ENCODE measurements at regions not wholly inside any gene's neighbourhood (a gene's known extent, or its start where the extent isn't known, plus 50 kb on each side); places are given as distances from the start of the nearest gene placed in this dataset.

DNA sequence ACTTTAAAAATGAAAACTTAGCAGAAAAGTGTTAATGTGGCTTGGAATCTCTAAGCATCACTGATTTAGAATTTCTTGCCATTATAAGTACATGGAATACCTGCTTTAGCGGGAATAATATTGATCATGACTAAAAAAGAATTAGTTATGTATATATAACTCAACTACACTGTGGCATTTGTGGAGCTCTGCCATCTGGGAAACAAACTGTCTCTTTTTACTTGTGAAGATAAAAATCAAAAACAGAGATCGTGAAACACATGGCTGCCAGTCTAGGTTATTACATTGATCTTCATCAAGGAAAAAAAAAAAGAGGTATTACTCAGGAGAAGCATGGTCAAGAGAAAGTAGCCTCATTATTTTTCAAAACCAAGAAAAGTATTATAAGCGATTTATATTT is 287.4 kb downstream of the HTR1A start:
- H3K27me3 Mint-ChIP-seq, result no peaks in the 10 kb centered on the region
- ATAC-seq (no peak), DNase-seq (no peak)
- H3K4me3 Mint-ChIP-seq, result no peak overlapping the region
- H3K27ac Mint-ChIP-seq, result no peak overlapping the region
- H3K9me3 Mint-ChIP-seq, result peaks cover 17 to 19% of the 10 kb centered on the region in 2 donors
- no peaks in the 10 kb centered on the region for H3K4me1 Mint-ChIP-seq

DNA sequence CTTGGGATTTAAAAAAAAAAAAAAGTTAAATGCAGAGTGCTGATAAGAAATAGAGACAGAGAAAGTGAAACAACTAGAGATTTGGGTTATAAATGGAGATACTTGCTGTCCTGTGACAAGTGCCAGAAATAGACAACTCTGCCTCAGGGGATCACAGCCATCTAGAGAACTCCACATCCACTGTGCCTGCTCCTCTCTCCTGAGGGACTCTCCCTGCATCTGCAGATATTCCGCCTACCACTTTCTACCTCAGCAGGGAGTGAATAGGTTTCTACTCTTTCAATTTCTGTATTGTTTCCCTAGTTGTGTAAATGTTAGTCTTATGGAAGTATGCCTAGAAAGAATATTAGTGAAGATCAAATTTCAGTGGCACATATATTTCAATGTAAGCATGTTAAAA is 307.2 kb downstream of the HTR1A start:
- DNase-seq (no peak), ATAC-seq (no peak)
- Mint-ChIP-seq H3K4me1 (no peaks in the 10 kb centered on the region), H3K27me3 (no peaks in the 10 kb centered on the region), H3K4me3 (no peak overlapping the region), H3K27ac (no peak overlapping the region), H3K9me3 (peaks cover 4 to 12% of the 10 kb centered on the region in 2 donors)

DNA sequence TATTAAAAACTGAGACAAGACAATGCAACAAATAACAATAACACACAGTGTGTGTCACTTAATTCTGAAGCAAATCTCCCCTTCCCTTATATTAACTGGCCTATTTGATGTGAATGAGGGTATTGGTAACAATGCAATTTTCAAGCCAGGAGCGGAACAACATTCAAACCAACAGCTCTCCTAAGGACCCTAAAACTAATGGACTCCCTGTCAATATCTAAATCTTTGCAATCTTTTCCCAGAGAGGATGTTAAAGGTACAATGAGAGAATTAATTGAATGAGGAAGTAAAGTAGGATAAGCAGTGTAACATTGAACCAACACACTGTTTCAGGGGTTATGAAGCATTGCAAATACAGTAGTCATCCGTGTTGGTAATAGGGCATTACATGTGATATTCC is 311.7 kb downstream of the HTR1A start:
- DNase-seq (no peak), ATAC-seq (no peak)
- Mint-ChIP-seq H3K4me1 (no peaks in the 10 kb centered on the region), H3K27me3 (no peaks in the 10 kb centered on the region), H3K27ac (no peak overlapping the region), H3K4me3 (no peak overlapping the region), H3K9me3 (peaks cover 0 to 10% of the 10 kb centered on the region in 2 donors)

DNA sequence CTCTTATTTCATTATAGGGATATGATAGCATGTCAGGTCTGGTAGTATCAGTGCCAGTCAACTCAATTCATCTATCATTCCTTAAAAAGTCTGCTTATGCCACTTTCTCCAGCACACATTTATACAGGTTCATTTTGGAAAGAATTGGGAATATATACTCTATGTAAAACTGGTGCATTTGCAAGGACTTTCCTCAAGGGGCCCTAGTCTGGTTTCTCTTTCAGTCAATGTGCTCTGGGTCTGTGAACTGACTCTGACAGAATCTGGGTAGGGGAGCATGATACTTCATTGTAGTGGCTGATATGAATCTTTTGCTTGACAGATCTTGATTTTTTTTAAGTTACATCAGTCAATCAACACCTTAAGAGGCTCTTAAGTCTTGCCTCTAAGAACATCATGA is 313.9 kb downstream of the HTR1A start:
- Mint-ChIP-seq H3K4me3 (no peak overlapping the region), H3K4me1 (no peaks in the 10 kb centered on the region), H3K9me3 (peaks cover 4 to 20% of the 10 kb centered on the region in 2 donors), H3K27me3 (no peaks in the 10 kb centered on the region), H3K27ac (no peak overlapping the region)
- DNase-seq, result no peak
- ATAC-seq, result no peak

DNA sequence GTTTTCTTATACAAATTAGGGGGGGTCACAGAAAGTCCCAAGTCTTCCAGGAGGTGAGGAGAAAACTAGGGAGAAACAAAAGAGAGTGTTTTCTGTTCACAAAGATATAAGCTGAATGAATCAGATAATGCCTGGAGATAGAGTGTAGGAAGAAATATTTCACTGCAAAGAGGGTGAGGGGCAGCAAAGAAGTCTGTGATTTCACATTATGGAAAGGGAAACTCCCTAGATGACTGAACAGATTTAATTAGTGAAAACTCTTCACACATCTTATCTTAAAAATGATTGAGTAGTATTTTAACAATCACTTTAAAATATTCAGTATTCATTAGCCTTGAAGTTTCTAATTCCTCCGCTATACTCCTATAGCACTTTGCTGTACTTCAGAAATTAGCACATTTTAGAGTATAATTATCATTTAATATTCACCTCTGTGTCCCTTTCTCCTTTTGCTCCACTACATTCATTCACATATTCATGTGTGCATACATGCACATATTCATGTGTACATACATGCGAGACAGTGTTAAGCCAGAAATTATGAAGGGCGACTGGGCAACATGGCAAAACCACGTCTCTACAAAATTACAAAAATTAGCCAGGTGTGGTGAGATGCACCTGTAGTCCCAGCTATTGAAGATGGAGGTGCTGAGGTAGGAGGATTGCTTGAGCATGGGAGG is 332.2 kb downstream of the HTR1A start:
- DNase-seq, result no peak

DNA sequence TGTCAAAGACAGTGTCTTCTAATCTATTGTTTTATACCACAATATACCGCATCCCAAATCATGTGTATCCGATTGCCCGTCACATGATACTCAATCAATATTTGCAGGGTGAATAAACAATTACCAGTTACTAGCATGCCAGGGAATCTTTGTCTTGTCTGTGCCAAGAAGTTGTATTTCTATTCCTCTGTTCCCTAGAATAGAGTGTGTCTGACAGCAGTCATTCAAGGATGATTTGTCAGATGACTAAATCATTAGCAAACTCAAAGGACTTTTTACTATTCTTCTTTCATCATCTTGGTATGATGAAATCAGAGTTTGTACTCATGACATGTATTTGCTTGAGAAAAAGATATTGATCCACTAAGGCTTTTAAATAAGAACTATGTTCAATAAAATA is 348.8 kb downstream of the HTR1A start:
- Mint-ChIP-seq H3K4me3 (no peak overlapping the region), H3K4me1 (no peaks in the 10 kb centered on the region), H3K9me3 (peaks cover 0 to 4% of the 10 kb centered on the region in 2 donors), H3K27me3 (no peaks in the 10 kb centered on the region), H3K27ac (no peak overlapping the region)
- DNase-seq, result no peak
- no peak for ATAC-seq

More for the DNA sequence above, 332.2 kb downstream of the HTR1A start:
- Mint-ChIP-seq H3K9me3 (peaks cover 5 to 11% of the 10 kb centered on the region in 2 donors), H3K4me1 (no peaks in the 10 kb centered on the region), H3K27me3 (no peaks in the 10 kb centered on the region), H3K4me3 (no peak overlapping the region), H3K27ac (no peak overlapping the region)
- ATAC-seq, result no peak

DNA sequence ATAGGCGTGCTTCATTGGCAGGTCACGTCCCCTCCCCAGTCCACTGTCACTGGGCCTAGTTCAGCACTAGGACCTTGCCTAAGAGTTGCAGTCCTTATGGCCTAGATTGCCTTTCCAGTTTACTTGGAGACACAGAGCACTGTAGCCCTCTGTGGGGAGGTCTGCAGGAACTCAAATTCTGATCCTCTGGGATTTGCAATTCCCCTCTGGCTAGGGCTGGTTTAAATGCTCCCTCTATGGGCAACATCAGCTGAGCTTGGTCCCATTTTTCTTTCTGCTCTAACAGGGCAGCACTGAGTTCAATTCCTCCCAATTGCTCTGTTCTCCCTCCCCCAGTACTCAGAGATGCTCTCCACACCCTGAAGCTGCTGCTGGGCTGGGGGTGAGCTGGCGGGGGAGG is 358.2 kb downstream of the HTR1A start:
- no peak for ATAC-seq

DNA sequence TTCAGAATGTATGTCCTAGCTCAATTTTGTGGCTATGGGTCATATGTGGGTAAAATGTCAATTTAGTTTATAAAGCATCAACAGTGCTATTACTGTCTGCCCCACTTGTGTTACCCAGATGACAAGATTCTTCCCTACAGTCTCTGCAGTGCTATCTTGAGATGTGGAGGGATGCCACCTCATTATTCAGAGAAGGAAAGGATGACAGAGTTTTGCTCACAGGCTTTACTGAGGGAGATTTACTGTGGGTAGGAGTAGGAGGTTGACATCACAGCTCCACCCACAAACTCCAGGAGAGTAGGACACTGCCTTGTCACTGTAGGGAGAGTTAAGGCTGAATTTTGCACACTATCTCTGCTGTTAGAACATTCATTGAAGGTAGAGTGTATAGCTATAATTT is 359.3 kb downstream of the HTR1A start:
- H3K27me3 Mint-ChIP-seq, result no peaks in the 10 kb centered on the region
- H3K4me3 Mint-ChIP-seq, result no peak overlapping the region
- ATAC-seq (no peak), DNase-seq (no peak)
- H3K4me1 Mint-ChIP-seq, result no peaks in the 10 kb centered on the region
- H3K27ac Mint-ChIP-seq, result no peak overlapping the region
- peaks cover 7 to 27% of the 10 kb centered on the region in 2 donors for H3K9me3 Mint-ChIP-seq

More for the DNA sequence above, 358.2 kb downstream of the HTR1A start:
- peaks cover 7 to 27% of the 10 kb centered on the region in 2 donors for H3K9me3 Mint-ChIP-seq
- no peaks in the 10 kb centered on the region for H3K4me1 Mint-ChIP-seq
- no peak for DNase-seq
- no peaks in the 10 kb centered on the region for H3K27me3 Mint-ChIP-seq
- H3K27ac Mint-ChIP-seq, result no peak overlapping the region
- H3K4me3 Mint-ChIP-seq, result no peak overlapping the region

DNA sequence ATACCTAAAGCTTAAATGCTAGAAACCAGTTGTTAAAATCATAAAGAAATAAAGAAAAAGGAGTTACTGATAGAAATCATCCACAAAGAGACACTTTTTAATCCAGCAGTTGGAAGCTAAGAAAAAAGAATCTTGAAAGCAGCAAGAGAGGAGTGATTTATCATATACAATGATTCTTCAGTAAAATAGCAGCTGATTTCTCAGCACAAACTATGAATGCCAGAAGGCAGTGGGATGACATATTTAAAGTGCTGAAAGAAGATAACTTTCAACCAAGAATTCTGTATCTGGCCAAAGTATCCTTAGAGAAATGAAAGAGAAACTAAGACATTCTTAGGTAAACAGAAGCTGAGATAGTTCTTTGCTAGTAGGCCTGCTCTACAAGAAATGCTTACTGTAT is 366.0 kb downstream of the HTR1A start:
- Mint-ChIP-seq H3K27me3 (no peaks in the 10 kb centered on the region), H3K27ac (no peak overlapping the region), H3K4me3 (no peak overlapping the region), H3K4me1 (no peaks in the 10 kb centered on the region), H3K9me3 (peaks cover under 1 to 9% of the 10 kb centered on the region in 2 donors)
- ATAC-seq, result no peak
- DNase-seq, result no peak

DNA sequence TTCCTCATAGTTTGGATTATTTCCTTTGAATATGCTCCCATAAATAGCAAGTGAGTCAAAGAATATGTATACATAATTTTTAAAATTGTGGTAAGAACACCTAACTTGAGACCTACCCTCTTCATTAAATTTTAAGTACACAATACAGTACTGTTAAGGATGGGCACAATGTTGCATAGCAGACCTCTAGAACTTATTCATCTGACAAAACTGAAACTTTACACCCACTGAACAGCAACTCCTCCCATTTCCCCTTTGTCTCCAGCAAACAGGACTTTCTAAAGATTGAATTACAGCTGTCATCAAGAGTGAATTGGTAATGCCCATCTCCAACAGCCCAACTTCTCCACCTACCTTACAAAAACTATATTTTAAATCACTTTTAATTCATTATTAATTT is 388.9 kb downstream of the HTR1A start:
- DNase-seq, result no peak
- no peaks in the 10 kb centered on the region for H3K9me3 Mint-ChIP-seq
- ATAC-seq, result no peak

DNA sequence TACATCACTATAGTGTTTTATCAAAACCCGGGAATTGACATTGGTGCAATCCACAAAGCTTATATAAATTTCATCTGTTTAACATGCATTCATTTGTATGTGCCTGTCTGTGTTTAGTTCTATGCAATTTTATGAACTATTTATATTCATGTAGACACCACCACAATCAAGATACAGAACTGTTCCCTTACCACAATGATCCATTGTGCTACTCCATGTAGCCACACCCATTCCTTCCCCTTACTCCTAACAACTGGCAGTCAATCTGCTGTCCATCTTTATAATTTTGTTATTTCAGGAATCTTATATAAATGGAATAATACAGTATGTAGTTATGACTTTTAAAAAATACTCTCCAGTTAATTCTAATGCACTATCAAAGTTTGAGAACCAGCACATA is 389.5 kb downstream of the HTR1A start:
- Mint-ChIP-seq H3K27me3 (no peaks in the 10 kb centered on the region), H3K27ac (no peak overlapping the region), H3K4me3 (no peak overlapping the region), H3K4me1 (no peaks in the 10 kb centered on the region), H3K9me3 (no peaks in the 10 kb centered on the region)
- DNase-seq, result no peak
- no peak for ATAC-seq

More for the DNA sequence above, 388.9 kb downstream of the HTR1A start:
- Mint-ChIP-seq H3K27ac (no peak overlapping the region), H3K4me3 (no peak overlapping the region), H3K4me1 (no peaks in the 10 kb centered on the region), H3K27me3 (no peaks in the 10 kb centered on the region)

DNA sequence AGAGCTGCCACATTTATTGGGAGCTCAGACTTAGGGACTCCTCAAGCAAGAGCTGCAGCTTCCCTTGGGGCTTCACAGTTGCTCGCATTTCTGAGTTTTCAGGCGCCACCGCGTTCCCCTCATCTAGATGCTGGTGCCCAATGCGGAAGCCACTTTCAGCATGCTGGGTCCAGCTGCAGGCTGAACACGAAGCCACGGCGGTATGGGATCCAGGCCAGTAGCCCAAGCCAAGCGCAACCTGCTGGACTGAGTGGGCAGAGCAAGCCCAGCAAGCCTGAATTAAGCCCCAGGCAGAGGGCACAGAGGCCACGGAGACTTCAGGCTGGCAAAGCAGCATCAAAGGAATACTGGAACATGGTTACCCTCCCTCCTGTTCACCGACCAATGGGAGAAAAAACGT is 391.5 kb downstream of the HTR1A start:
- Mint-ChIP-seq H3K4me1 (no peaks in the 10 kb centered on the region), H3K27ac (no peak overlapping the region), H3K4me3 (no peak overlapping the region), H3K9me3 (peaks cover 0 to 11% of the 10 kb centered on the region in 2 donors), H3K27me3 (no peaks in the 10 kb centered on the region)
- DNase-seq, result no peak
- ATAC-seq, result no peak

DNA sequence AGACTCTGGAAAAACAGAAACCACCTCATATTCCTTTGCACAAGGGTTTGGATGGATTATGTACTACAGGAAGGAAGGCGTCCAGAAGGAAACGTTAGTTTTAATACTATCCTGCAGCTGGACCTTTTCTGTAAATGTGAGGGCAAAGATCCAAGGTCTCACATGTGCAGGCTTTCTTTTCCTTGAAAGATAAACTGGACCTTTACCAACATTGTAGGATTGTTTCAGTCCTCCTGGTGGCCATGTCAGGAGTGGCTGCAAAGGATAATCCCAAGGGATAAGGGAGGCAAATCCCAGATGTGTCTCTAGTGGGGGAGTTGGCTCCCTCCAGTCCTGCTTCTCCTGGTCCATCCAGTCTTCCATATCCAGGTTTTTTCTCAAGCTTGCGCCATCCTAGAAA is 397.5 kb downstream of the HTR1A start:
- ATAC-seq (no peak), DNase-seq (no peak)
- no peaks in the 10 kb centered on the region for H3K4me1 Mint-ChIP-seq
- H3K4me3 Mint-ChIP-seq, result no peak overlapping the region
- peaks cover 7 to 33% of the 10 kb centered on the region in 2 donors for H3K9me3 Mint-ChIP-seq
- no peak overlapping the region for H3K27ac Mint-ChIP-seq
- H3K27me3 Mint-ChIP-seq, result no peaks in the 10 kb centered on the region

DNA sequence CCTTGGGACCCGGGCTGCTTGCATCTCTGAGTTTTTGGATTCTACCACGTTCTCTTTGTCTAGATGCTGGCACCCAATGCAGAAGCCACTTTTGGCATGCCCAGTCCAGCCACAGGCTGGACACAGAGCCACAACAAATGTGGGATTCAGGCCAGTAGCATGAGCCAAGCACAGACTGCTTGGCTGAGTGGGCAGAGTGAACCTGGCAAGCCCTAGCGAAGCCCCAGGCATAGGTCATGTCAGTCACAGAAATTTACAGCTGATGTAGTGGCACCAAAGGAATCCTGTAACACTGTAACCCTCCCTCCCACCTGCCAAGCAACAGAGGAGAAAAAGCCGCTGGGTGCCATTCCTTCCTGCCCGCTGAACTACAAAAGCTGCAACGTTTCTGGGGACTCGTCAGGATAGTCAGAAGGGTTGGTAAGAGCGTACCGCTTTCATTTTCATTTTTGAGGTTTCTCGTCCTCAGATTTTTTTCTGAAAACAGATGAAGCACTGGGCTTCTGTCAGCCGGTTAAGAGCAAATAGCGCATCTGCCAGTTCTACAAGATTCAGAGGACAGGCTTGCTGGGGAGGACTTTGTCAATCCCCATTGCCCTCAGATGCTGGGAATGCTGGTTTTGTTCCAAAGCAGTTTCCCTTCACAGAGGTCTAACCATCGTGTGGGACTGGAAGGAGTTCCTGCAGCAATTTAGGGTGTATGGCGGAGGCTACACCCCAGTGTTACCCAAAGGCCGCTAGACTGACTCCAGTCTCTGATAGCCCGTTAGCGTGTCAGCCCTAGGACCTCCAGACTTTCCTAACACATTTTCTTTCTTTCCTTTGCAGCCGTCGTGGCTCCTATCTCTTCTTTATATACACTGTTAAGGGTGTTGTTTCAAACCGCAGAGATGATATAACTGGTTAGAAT is 399.0 kb downstream of the HTR1A start:
- Mint-ChIP-seq H3K9me3 (peaks cover 7 to 34% of the 10 kb centered on the region in 2 donors), H3K4me3 (no peak overlapping the region), H3K4me1 (no peaks in the 10 kb centered on the region), H3K27me3 (no peaks in the 10 kb centered on the region), H3K27ac (no peak overlapping the region)
- ATAC-seq (no peak), DNase-seq (no peak)

DNA sequence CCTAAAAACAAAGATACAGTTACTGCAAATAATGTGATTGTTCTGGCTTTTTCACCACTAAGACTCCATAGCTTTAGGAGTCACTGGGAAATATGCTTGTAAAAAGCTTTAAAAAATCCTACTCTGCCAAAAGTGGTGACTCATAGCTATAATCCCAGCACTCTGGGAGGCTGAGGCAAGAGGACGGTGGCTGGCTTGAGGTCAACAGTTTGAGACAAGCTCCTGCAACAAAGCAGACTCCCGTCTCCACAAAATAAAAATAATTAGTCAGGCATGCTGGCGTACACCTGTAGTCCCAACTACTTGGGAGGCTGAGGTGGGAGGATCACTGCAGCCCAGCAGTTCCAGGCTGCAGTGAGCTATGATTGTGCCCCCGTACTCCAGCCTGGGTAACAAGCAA is 406.4 kb downstream of the HTR1A start:
- no peak for DNase-seq
- Mint-ChIP-seq H3K4me1 (no peaks in the 10 kb centered on the region), H3K9me3 (peaks cover 3 to 18% of the 10 kb centered on the region in 2 donors), H3K27ac (no peak overlapping the region), H3K27me3 (no peaks in the 10 kb centered on the region), H3K4me3 (no peak overlapping the region)
- ATAC-seq, result no peak

DNA sequence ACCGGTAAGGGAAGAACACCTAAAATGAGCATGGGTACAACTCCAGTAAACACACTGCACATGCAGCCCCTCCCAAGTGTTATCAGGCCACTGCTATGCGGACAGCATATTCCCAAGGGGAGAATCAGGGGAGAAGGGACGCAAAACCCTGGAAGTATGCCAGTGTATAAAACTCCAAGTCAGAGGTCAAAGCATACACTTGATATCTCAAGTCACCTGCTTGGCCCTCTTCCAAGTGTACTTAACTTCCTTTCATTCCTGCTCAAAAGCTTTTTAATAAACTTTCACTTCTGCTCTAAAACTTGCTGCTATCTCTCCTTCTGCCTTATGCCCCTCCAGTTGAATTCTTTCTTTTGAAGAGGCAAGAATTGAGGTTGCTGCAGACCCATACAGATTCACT is 408.1 kb downstream of the HTR1A start:
- Mint-ChIP-seq H3K27me3 (no peaks in the 10 kb centered on the region), H3K27ac (no peak overlapping the region), H3K9me3 (peaks cover 3 to 6% of the 10 kb centered on the region in 2 donors), H3K4me3 (no peak overlapping the region), H3K4me1 (no peaks in the 10 kb centered on the region)
- DNase-seq (no peak), ATAC-seq (no peak)

Data from stimulated activated naive CD8-positive, alpha-beta T cell treated with anti-CD3 and anti-CD28 coated beads, Interleukin-15, amount 100 ng/mL, for 72 hours (primary cell).